Transverse colon (tissue), 4 donors: ENCODE measurements at regions not wholly inside any gene's neighbourhood (a gene's known extent, or its start where the extent isn't known, plus 50 kb on each side); places are given as distances from the start of the nearest gene placed in this dataset.

Experiments used
- CTCF ChIP-seq, 5 experiments: fragments of 200-600 bp in 3 of 5; fragments of 450-650 bp in 2 of 5; sonication (generic) in 3 of 5; IDR thresholded peaks; 1 replicate in 2 of 5; 2 replicates in 3 of 5; pipeline ENCODE4 v1.5.1; 2016 to 2017; ENCODE audit warnings: antibody characterized with exemption in 5 of 5, inconsistent platforms in 3 of 5, mild to moderate bottlenecking in 2 of 5, moderate library complexity in 1 of 5
- POLR2A ChIP-seq: fragments of 450-650 bp; IDR thresholded peaks from one replicate; pipeline ENCODE4 v1.6.1; 2016; ENCODE audit warnings: antibody characterized with exemption, mild to moderate bottlenecking, moderate library complexity
- POLR2AphosphoS5 ChIP-seq, 3 donors: sonication (generic); formaldehyde crosslinking; IDR thresholded peaks; one replicate each; pipeline ENCODE4 v1.6.1; 2016; ENCODE audit warnings: antibody characterized with exemption in 3 of 3

DNA sequence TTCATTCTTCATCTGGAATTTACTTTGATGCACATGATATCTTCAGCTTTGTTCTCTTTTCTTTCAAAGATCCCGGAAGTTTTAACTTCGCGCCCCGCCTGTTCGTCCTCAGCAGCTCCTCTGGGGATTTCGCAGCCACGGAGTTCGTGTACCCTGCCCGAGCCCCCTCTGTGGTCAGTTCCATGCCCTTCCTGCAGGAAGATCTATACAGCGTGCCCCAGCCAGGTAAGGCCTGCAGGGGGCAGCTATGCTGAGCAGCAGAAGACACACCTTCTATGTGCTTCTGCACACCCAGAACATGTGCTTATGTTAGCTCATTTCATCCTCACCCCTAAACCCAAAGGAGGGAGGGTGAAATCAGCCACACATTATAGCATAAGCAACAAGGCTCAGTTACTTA is 79.7 kb upstream of the LYZL2 start:
- TF ChIP-seq CTCF (IDR thresholded peaks at IDR 0.05): no peak
- no peak for TF ChIP-seq POLR2AphosphoS5 (IDR thresholded peaks at IDR 0.05)
- TF ChIP-seq POLR2A: no peak
